ENCODE measurements at regions not wholly inside any gene's neighbourhood (a gene's known extent, or its start where the extent isn't known, plus 50 kb on each side); places are given as distances from the start of the nearest gene placed in this dataset.

DNA sequence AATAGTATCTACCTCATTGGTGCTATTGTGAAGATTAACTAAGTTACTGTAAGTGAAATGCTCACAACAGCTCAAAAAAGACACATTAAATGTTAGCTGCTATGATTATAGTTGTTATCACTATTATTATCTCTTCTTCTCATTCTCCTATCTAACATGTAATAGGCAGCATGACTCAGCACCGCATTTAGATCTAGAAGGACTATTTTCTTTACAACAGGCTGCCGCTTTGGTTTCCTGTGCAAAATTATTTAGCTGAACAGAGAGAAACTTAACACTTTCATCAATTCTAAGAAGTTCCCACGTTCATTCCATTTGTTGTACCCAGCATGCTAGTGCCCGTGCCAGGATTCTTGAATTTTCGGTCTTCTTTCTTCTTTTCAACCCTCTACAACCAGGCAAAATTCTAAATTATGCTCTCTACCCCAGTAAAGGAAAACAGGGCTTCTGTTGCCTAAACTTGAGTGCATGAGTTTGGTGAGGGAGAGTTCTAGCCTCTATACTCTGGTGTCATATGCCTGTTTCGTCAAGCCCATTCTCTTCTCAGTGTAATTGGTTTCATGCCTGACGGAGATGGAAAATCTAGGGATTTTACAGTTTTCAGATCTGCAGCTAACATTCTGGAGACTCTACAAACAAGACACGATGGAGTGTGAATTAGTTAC is 378.9 kb downstream of the PPP1R2C start:
- TF ChIP-seq, protein P1, sequence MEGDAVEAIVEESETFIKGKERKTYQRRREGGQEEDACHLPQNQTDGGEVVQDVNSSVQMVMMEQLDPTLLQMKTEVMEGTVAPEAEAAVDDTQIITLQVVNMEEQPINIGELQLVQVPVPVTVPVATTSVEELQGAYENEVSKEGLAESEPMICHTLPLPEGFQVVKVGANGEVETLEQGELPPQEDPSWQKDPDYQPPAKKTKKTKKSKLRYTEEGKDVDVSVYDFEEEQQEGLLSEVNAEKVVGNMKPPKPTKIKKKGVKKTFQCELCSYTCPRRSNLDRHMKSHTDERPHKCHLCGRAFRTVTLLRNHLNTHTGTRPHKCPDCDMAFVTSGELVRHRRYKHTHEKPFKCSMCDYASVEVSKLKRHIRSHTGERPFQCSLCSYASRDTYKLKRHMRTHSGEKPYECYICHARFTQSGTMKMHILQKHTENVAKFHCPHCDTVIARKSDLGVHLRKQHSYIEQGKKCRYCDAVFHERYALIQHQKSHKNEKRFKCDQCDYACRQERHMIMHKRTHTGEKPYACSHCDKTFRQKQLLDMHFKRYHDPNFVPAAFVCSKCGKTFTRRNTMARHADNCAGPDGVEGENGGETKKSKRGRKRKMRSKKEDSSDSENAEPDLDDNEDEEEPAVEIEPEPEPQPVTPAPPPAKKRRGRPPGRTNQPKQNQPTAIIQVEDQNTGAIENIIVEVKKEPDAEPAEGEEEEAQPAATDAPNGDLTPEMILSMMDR (IDR thresholded peaks at IDR 0.05): no peak
- no peak for TF ChIP-seq POLR2A (IDR thresholded peaks at IDR 0.05)

All from body of pancreas (tissue), 4 donors.